HG03575 (cell line): ENCODE measurements at regions not wholly inside any gene's neighbourhood (a gene's known extent, or its start where the extent isn't known, plus 50 kb on each side); places are given as distances from the start of the nearest gene placed in this dataset.
"Not testable (repeated sequence)": the region's sequence is repeated elsewhere in the genome, so short reads cannot be mapped to it uniquely, and the experiment has no call there.

Source experiments
- ATAC-seq: cut with Tn5 transposase; IDR thresholded peaks from one replicate; pipeline ENCODE4 v1.9.1; 2021; ENCODE audit not compliant: unreplicated experiment, insufficient number of reproducible peaks, low FRiP score; ENCODE audit errors: extremely low read depth

- no peak for ATAC-seq
Measured at GRCh38 chr9:30851600-30851999, 1532.8 kb upstream of the ACO1 start.

- no peak for ATAC-seq
Measured at GRCh38 chr9:30900706-30901105, 1483.7 kb upstream of the ACO1 start.

DNA sequence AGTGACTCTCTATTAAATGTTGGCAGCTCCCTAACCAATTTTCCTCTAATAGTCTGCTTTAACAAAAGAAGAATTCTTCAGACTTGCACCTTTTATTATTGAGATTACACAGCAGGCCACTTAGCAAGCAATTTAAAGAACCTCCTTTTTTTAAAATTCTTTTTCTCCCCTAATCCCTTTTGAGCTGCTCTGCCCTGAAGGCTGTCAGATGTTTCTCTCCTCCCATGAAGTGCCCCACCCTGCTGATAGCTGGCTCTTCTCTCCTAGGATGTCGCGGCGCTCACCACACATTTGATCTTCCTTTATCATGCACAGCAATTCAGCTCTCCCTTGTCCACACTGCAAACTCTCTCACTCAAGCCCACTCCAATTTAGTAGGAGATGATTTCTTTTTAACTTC, 1471.1 kb upstream of the ACO1 start:
- ATAC-seq = no peak

GRCh38 chr9:30915451-30915850, 1469.0 kb upstream of the ACO1 start:
- no peak for ATAC-seq

DNA sequence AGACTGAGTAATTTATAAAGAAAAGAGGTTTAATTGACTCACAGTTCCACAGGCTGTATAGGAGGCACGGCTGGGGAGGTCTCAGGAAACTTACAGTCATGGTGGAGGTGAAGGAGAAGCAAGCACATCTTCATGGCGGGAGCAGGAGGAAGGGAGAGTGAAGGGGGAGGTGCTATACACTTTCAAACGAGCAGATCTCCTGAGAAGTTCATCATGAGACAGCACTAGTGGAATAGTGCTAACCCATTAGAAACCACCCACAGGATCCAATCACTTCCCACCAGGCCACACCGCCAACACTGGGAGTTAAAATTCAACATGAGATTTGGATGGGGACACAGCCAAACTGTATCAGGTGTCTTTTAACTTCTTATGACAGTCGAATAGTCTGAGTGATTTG, 1459.3 kb upstream of the ACO1 start:
- ATAC-seq = no peak

DNA sequence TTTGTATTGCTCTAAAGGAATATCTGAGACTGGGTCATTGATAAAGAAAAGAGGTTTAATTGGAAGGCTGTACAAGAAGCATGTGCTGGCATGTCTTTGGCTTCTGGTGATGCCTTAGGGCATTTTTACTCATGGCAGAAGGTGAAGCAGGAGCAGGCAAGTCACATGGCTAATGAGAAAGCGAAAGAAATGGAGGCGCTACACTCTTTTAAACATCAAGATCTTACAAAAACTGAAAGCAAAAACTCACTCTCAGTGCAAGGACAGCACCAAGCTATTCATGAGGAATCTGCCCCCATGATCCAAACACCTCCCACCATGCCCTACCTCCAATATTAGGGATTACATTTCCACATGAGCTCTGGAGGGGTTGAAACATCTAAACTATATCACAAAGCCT, 1458.8 kb upstream of the ACO1 start:
- no peak for ATAC-seq

DNA sequence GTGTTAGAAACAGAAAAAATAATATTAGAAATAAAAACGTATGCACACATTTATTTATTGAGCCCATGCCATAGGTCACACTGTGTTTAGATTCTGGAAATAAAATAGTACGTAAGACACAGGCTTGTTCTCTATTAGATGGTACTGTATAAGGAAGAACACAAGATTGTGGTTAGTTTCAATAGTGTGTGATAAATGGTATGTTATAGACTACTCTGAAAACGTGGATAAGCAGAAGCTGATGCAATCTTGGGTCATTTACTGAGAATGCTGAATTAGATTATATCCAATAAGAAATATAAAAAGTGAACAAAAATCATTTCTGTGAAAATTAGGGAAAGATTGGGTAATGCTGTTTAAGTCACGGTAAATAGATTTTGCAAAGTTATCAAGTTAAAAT, 1456.4 kb upstream of the ACO1 start:
- no peak for ATAC-seq

- ATAC-seq = no peak
Measured at GRCh38 chr9:30932226-30932625, 1452.2 kb upstream of the ACO1 start.

DNA sequence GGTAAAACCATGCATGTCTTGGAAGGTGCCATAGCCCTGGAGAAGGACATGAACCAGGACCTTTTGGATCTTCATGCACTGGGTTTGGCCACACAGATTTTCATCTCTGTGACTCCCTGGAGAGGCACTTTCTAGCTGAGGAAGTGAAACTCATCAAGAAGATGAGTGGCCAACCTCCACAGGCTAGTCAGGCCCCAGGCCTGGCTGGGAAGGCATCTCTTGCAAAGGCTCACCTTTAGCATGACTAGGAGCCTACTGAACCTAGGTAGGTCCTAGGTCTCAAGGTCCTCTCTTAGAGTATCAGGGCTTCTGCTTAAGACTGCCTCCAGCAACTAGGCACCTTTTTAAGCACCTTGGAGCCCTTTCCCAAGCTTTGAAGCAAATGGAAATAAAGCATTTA, 1448.7 kb upstream of the ACO1 start:
- ATAC-seq = no peak

DNA sequence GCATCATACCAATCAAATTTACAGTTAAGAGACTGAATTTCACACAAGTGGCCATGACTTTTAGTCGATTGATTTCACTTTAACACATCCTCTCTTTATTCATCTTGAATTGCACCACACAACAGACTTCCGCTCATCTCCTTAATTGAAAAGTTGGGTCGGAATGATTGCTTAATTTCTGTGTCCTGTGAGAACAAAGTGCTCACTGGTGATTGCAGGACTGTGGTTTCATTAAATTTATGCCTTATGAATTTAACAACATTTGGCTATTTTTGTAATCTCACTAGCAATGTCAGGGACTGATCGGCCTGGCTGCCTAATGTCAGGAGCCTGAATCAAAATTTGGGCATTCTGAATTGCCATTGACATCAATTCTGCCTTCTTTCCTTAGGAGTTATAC, 1447.3 kb upstream of the ACO1 start:
- ATAC-seq = no peak

DNA sequence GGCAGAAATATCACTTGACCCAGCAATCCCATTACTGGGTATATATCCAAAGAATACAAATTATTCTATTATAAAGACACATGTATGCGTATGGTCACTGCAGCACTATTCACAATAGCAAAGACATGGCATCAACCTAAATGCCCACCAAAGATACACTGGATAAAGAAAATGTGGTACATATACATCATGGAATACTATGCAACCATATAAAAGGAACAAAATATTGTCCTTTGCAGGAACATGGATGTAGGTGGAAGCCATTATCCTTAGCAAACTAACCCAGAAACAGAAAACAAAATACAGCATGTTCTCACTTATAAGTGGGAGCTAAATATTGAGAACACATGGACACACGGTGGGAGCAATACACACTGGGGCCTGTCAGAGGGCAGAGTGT, 1441.6 kb upstream of the ACO1 start:
- ATAC-seq = not testable (repeated sequence)

DNA sequence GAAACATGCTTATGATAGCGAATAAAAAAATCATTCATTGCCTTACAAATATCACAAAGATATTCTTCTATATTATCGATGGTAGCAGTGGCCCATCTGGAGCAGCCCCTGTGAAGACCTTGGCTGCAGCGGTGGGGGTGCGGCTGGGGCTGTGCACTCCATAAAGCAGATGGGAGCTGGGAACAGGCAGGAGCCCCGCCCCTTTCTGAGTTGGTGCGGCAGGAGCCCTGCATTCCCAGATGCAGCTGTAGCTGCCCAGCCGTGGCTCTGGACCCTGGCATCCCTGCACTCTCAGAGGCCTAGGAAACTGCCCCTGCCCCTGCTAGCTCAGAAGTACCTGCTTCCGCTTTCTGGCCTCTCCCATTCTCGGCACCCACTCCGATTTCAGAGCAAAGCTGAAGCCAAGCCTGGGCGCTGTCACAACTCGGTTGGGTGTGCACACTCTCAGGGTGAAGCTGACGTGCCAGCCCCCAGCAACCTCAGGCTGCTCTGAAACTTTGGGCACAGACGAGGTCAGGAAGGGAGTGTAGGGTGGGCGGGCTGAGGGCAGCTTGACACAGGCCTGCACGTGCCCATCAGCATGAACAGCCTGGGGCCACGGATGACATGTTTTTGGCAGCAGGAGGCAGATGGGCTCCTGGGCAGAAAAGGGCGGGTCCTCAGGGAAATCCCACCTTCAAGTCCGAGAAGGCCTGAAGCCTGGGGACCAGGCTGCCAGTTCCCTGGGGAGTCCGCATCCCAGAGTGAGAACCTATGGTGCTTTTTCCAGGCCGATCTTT, 1440.8 kb upstream of the ACO1 start:
- ATAC-seq = no peak

DNA sequence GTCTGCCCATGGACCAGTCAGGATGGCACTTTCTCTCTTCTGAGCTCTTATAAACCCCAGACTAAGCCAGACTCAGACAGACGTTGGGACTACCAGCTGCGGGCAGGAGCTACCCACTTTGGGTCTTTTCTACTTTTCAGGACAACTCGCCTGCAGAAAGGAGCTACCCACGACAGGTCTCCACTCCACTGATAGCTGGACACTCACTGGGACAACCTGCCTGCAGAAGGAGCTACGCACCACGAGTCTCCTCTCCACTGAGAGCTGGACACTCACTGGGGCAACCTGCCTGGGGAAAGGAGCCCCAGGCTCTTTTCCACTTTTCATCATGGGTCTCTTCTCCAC, 1440.2 kb upstream of the ACO1 start:
- ATAC-seq = no peak

DNA sequence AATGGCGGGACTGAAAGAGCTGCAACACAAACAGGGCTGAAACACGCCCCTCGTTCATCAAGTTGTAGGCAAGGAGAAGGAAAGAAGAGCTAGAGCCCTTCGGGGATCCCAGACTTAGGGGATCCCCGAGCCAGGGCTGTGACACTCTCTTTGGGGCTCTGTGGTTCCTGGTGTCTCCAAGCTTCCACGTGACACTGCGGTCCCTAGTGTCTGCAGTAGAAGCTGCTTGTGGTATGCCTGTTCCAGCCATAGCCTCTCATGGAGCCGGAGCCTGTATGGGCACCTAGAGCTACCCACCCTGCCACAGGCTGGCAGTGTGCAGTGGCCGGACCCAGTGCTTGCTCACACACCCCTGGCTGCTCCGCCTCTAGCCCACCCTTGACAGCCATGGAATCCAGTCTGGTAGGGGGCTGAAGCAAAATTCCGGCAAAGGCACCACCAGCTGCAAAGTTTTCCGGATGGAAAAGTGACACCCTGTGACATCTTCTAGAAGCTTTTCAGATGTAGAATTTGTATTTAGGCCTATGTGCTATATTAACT, 1439.6 kb upstream of the ACO1 start:
- ATAC-seq = no peak

DNA sequence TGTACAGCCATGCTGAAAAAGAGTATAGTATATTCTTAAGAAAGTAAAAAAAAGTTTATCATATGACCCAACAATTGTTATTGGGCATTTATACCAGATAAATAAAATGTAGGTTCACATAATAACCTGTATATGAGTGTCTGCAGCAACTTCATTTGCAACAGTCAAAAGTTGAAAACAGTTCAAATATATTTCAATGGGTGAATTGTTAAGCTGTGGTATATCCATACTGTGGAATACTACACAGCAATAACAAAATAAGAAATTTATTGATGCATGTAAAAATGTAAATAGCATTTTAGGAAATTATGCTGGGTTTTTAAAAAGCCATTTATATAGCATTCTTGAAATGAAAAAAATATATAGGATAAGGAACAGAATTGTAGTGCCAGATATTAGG, 1420.1 kb upstream of the ACO1 start:
- no peak for ATAC-seq

DNA sequence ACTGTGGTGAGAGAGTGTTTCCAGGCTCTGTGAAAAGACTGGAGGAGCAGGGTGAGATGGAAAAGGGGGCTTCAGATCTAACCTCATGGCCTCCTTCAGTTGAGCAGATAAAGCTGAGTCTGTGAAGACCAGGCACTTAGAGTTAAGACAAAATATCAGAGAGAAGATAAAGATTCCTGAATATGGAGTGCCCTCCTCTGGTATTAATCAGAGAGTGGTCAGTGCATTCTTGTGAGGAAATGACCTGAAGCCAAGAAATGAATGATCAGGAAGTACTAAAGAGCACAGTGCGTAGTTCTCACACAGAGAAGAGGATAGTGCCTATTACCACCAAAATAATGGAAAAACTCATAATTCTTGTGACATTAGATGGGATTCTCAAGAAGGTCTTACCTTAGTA, 1417.0 kb upstream of the ACO1 start:
- ATAC-seq = no peak

- no peak for ATAC-seq
Measured at GRCh38 chr9:30970186-30970585, 1414.3 kb upstream of the ACO1 start.

- no peak for ATAC-seq
Measured at GRCh38 chr9:30970812-30971211, 1413.6 kb upstream of the ACO1 start.

DNA sequence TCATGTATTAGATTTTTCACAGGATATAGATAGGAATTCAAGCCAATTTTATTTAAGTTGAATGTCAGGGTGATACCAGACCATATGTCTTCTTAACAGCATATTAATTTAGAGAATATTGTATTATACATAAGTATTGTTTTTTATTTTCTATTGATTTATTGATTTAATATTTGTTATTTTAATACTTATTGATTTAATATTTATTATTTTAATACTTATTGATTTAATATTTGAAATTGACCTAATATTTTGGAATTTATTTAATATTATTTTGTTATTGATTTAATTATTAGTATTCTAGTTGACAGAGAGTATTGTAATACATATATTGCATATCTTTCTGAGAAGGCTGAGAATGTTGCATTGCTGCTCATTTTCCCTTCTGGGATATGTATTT, 1411.8 kb upstream of the ACO1 start:
- no peak for ATAC-seq

GRCh38 chr9:30977965-30978364, 1406.5 kb upstream of the ACO1 start:
- no peak for ATAC-seq

- ATAC-seq = no peak
Measured at GRCh38 chr9:30982301-30982700, 1402.1 kb upstream of the ACO1 start.
